Neuronal stem cell (in vitro differentiated cells): ENCODE measurements at regions not wholly inside any gene's neighbourhood (a gene's known extent, or its start where the extent isn't known, plus 50 kb on each side); places are given as distances from the start of the nearest gene placed in this dataset.

Experiments
- DNase-seq: peaks from one replicate; pipeline ENCODE4 v3.0.0-alpha.2; 2013; ENCODE audit warnings: low spot score
- H2AFZ ChIP-seq: one replicate; pipeline ENCODE4 v1.6.1; 2013; ENCODE audit warnings: mild to moderate bottlenecking, low read length, inconsistent platforms
- H2AK5ac ChIP-seq: 2 replicates; pipeline ENCODE4 v1.6.1; 2013; ENCODE audit warnings: low read depth, mild to moderate bottlenecking, inconsistent platforms, low read length, moderate library complexity, mixed read lengths
- H2BK120ac ChIP-seq: 2 replicates; pipeline ENCODE4 v1.6.1; 2013; ENCODE audit warnings: low read depth, mild to moderate bottlenecking, inconsistent platforms, low read length, moderate library complexity, mixed read lengths
- H2BK12ac ChIP-seq: one replicate; pipeline ENCODE4 v1.6.1; 2013; ENCODE audit warnings: low read length, inconsistent platforms
- H2BK15ac ChIP-seq: 2 replicates; pipeline ENCODE4 v1.6.1; 2013; ENCODE audit warnings: mild to moderate bottlenecking, low read length, inconsistent platforms, mixed read lengths
- H2BK5ac ChIP-seq: one replicate; pipeline ENCODE4 v1.6.1; 2013; ENCODE audit warnings: inconsistent platforms, mild to moderate bottlenecking, low read length, moderate library complexity
- H3K14ac ChIP-seq: one replicate; pipeline ENCODE4 v1.6.1; 2013; ENCODE audit warnings: low read length, inconsistent platforms
- H3K18ac ChIP-seq: 2 replicates; pipeline ENCODE4 v1.6.1; 2013; ENCODE audit warnings: low read length, inconsistent platforms
- H3K23ac ChIP-seq: 2 replicates; pipeline ENCODE4 v1.6.1; 2013; ENCODE audit warnings: low read depth, mild to moderate bottlenecking, mixed read lengths, low read length, inconsistent platforms; ENCODE audit not compliant: poor library complexity
- H3K27ac ChIP-seq: replicated peaks from 3 replicates; pipeline ENCODE4 v1.5.1; 2013; ENCODE audit warnings: low read length, inconsistent platforms
- H3K27me3 ChIP-seq, 3 experiments: 2 replicates each; pipeline ENCODE4 v1.6.1; 2013; ENCODE audit warnings: low read length in 3 of 3, mild to moderate bottlenecking in 2 of 3, inconsistent platforms in 1 of 3, low read depth in 1 of 3, mixed read lengths in 1 of 3, moderate library complexity in 1 of 3; ENCODE audit not compliant: control insufficient read depth in 3 of 3, insufficient read depth in 3 of 3
- H3K36me3 ChIP-seq, 2 donors: replicated peaks in 1 of 2; 2 replicates each; pipeline ENCODE4 v1.6.1; 2013; ENCODE audit warnings: low read length in 2 of 2; ENCODE audit not compliant: control insufficient read depth in 2 of 2, insufficient read depth in 2 of 2
- H3K4ac ChIP-seq: 2 replicates; pipeline ENCODE4 v1.6.1; 2013; ENCODE audit warnings: inconsistent platforms, mild to moderate bottlenecking, low read length, moderate library complexity
- H3K4me1 ChIP-seq, 2 donors: 1 replicate in 1 of 2; 2 replicates in 1 of 2; pipeline ENCODE4 v1.6.1; 2013; ENCODE audit warnings: low read length in 2 of 2, low read depth in 1 of 2; ENCODE audit not compliant: control insufficient read depth in 2 of 2, insufficient read depth in 1 of 2
- H3K4me2 ChIP-seq: one replicate; pipeline ENCODE4 v1.6.1; 2013; ENCODE audit warnings: mild to moderate bottlenecking, low read length, inconsistent platforms; ENCODE audit not compliant: insufficient read depth, poor library complexity, severe bottlenecking
- H3K4me3 ChIP-seq, 2 donors: 2 replicates each; pipeline ENCODE4 v1.5.1; 2013; ENCODE audit warnings: low read length in 2 of 2, mild to moderate bottlenecking in 2 of 2, inconsistent platforms in 1 of 2, moderate library complexity in 1 of 2
- H3K79me1 ChIP-seq: one replicate; pipeline ENCODE4 v1.6.1; 2013; ENCODE audit warnings: low read depth, mild to moderate bottlenecking, inconsistent platforms, low read length, moderate library complexity
- H3K9ac ChIP-seq: one replicate; pipeline ENCODE4 v1.6.1; 2013; ENCODE audit warnings: mild to moderate bottlenecking, low read depth, low read length, inconsistent platforms; ENCODE audit not compliant: poor library complexity
- H3K9me3 ChIP-seq, 2 donors: replicated peaks in 1 of 2; 2 replicates each; pipeline versions ENCODE3 to v1.6.1; 2013; ENCODE audit warnings: low read length in 2 of 2, mild to moderate bottlenecking in 2 of 2, inconsistent platforms in 1 of 2, low read depth in 1 of 2, mixed read lengths in 1 of 2, moderate library complexity in 1 of 2; ENCODE audit not compliant: control insufficient read depth in 2 of 2, insufficient read depth in 1 of 2
- H4K8ac ChIP-seq: one replicate; pipeline ENCODE4 v1.6.1; 2013; ENCODE audit warnings: low read depth, mild to moderate bottlenecking, inconsistent platforms, low read length, moderate library complexity
- H4K91ac ChIP-seq: one replicate; pipeline ENCODE4 v1.6.1; 2013; ENCODE audit warnings: low read length, low read depth, mild to moderate bottlenecking, inconsistent platforms; ENCODE audit not compliant: poor library complexity
- WGBS, 2 donors: extraction: QIAGEN DNeasy Blood & Tissue Kit; methylation state at CpG; one replicate each; pipeline ENCODE4 v1.1.7; 2013; ENCODE audit warnings: missing lambda C conversion rate in 2 of 2, mixed read lengths in 1 of 2; ENCODE audit not compliant: insufficient read length in 2 of 2, insufficient replicate concordance in 1 of 2; ENCODE audit errors: extremely low coverage in 2 of 2; 5-methylcytosine and 5-hydroxymethylcytosine counted together

- Histone ChIP-seq H2AFZ (no peak overlapping the region), H3K4me3 (no peak overlapping the region), H2BK12ac (no peak overlapping the region), H3K4me1 (no peaks in the 10 kb centered on the region), H3K14ac (no peak overlapping the region), H2BK15ac (no peak overlapping the region), H3K36me3 (no peaks in the 10 kb centered on the region), H4K91ac (no peak overlapping the region), H3K18ac (no peak overlapping the region), H3K9ac (no peak overlapping the region), H3K79me1 (no peaks in the 10 kb centered on the region), H3K27ac (no peak overlapping the region), H3K4me2 (no peak overlapping the region), H2AK5ac (no peak overlapping the region), H3K4ac (no peak overlapping the region), H2BK5ac (no peak overlapping the region), H3K27me3 (no peaks in the 10 kb centered on the region), H3K9me3 (no peaks in the 10 kb centered on the region), H2BK120ac (no peak overlapping the region), H3K23ac (no peak overlapping the region), H4K8ac (no peak overlapping the region)
- DNase-seq = no peak
- no CpG with 5 or more reads among the region's 1 CpG for WGBS, 2 donors
These were observed 145.4 kb upstream of the MYO16 start for GRCh38 chr13:108483981-108484380.

GRCh38 chr13:108486096-108486495, 143.3 kb upstream of the MYO16 start:
- no peak overlapping the region for H4K8ac ChIP-seq
- H2BK5ac ChIP-seq = no peak overlapping the region
- H2AFZ ChIP-seq = no peak overlapping the region
- no peak overlapping the region for H3K4me3 ChIP-seq
- H2BK120ac ChIP-seq = no peak overlapping the region
- no peak overlapping the region for H3K14ac ChIP-seq
- no peaks in the 10 kb centered on the region for H3K79me1 ChIP-seq
- no peak overlapping the region for H3K9ac ChIP-seq
- H2AK5ac ChIP-seq = no peak overlapping the region
- H2BK15ac ChIP-seq = no peak overlapping the region
- no peaks in the 10 kb centered on the region for H3K36me3 ChIP-seq
- no peak overlapping the region for H4K91ac ChIP-seq
- no peak overlapping the region for H2BK12ac ChIP-seq
- H3K27me3 ChIP-seq = no peaks in the 10 kb centered on the region
- no peak overlapping the region for H3K27ac ChIP-seq
- no peaks in the 10 kb centered on the region for H3K9me3 ChIP-seq
- no peak overlapping the region for H3K18ac ChIP-seq
- H3K4ac ChIP-seq = no peak overlapping the region
- DNase-seq = no peak
- H3K23ac ChIP-seq = no peak overlapping the region
- H3K4me1 ChIP-seq = no peaks in the 10 kb centered on the region
- no peak overlapping the region for H3K4me2 ChIP-seq

GRCh38 chr13:108494991-108495645, 134.3 kb upstream of the MYO16 start:
- Histone ChIP-seq H3K36me3 (no peaks in the 10 kb centered on the region), H3K23ac (no peak overlapping the region), H3K14ac (peak overlapping the region; percentile 56), H3K4me1 (peaks cover 3 to 5% of the 10 kb centered on the region in 2 donors), H3K4me3 (peak overlapping the region; percentile 52 to 87), H2BK12ac (no peak overlapping the region), H2BK120ac (no peak overlapping the region), H2AFZ (peak overlapping the region; percentile 97), H3K18ac (peak overlapping the region; percentile 97), H2BK15ac (peak overlapping the region; percentile 81), H3K4me2 (peak overlapping the region; percentile 93), H3K27me3 (peaks cover 0 to 6% (median 6%) of the 10 kb centered on the region in 3 experiments), H3K79me1 (no peaks in the 10 kb centered on the region), H2BK5ac (peak overlapping the region; percentile 78), H3K4ac (no peak overlapping the region), H3K9me3 (no peaks in the 10 kb centered on the region), H3K9ac (peak overlapping the region; percentile 70), H4K91ac (no peak overlapping the region), H3K27ac (no peak overlapping the region), H4K8ac (no peak overlapping the region), H2AK5ac (no peak overlapping the region)
- WGBS, 2 donors = no CpG with 5 or more reads among the region's 40 CpGs
- DNase-seq = peak; percentile 32

GRCh38 chr13:108495646-108496361, 133.6 kb upstream of the MYO16 start:
- Histone ChIP-seq H3K36me3 (no peaks in the 10 kb centered on the region), H3K18ac (peak overlapping the region; percentile 97), H4K8ac (no peak overlapping the region), H2BK5ac (peak overlapping the region; percentile 78), H3K79me1 (no peaks in the 10 kb centered on the region), H3K4ac (no peak overlapping the region), H3K4me3 (peak overlapping the region; percentile 52 to 87), H3K4me2 (peak overlapping the region; percentile 93), H2BK12ac (no peak overlapping the region), H3K4me1 (peaks cover 3 to 5% of the 10 kb centered on the region in 2 donors), H3K9ac (peak overlapping the region; percentile 44), H3K27ac (no peak overlapping the region), H2BK15ac (peak overlapping the region; percentile 81), H4K91ac (no peak overlapping the region), H3K9me3 (no peaks in the 10 kb centered on the region), H3K23ac (no peak overlapping the region), H3K14ac (peak overlapping the region; percentile 38), H2BK120ac (peak overlapping the region; percentile 9), H2AK5ac (no peak overlapping the region), H3K27me3 (peaks cover 0 to 6% (median 6%) of the 10 kb centered on the region in 3 experiments), H2AFZ (peak overlapping the region; percentile 97)
- peak; percentile 50 for DNase-seq
- no CpG with 5 or more reads among the region's 90 CpGs for WGBS, 2 donors
